NB4 (cell line): ENCODE measurements at regions not wholly inside any gene's neighbourhood (a gene's known extent, or its start where the extent isn't known, plus 50 kb on each side); places are given as distances from the start of the nearest gene placed in this dataset.

Experiments used
- MYC ChIP-seq: IDR thresholded peaks from 2 replicates; pipeline ENCODE4 v1.6.1; 2011; ENCODE audit warnings: low read depth, low read length
- POLR2A ChIP-seq: IDR thresholded peaks from 2 replicates; pipeline ENCODE4 v1.6.1; 2011; ENCODE audit warnings: mild to moderate bottlenecking; ENCODE audit not compliant: insufficient read length; ENCODE audit errors: extremely low read depth
- TF ChIP-seq, protein P1 (sequence below): IDR thresholded peaks from one replicate; pipeline ENCODE4 v1.5.1; 2012; ENCODE audit warnings: low read depth, low read length

- TF ChIP-seq, protein P1, sequence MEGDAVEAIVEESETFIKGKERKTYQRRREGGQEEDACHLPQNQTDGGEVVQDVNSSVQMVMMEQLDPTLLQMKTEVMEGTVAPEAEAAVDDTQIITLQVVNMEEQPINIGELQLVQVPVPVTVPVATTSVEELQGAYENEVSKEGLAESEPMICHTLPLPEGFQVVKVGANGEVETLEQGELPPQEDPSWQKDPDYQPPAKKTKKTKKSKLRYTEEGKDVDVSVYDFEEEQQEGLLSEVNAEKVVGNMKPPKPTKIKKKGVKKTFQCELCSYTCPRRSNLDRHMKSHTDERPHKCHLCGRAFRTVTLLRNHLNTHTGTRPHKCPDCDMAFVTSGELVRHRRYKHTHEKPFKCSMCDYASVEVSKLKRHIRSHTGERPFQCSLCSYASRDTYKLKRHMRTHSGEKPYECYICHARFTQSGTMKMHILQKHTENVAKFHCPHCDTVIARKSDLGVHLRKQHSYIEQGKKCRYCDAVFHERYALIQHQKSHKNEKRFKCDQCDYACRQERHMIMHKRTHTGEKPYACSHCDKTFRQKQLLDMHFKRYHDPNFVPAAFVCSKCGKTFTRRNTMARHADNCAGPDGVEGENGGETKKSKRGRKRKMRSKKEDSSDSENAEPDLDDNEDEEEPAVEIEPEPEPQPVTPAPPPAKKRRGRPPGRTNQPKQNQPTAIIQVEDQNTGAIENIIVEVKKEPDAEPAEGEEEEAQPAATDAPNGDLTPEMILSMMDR = no peak
- TF ChIP-seq POLR2A = no peak
- TF ChIP-seq MYC = no peak
Measured at GRCh38 chr12:84706374-84706773, 206.2 kb downstream of the SLC6A15 start.
